ENCODE measurements at regions not wholly inside any gene's neighbourhood (a gene's known extent, or its start where the extent isn't known, plus 50 kb on each side); places are given as distances from the start of the nearest gene placed in this dataset.

DNA sequence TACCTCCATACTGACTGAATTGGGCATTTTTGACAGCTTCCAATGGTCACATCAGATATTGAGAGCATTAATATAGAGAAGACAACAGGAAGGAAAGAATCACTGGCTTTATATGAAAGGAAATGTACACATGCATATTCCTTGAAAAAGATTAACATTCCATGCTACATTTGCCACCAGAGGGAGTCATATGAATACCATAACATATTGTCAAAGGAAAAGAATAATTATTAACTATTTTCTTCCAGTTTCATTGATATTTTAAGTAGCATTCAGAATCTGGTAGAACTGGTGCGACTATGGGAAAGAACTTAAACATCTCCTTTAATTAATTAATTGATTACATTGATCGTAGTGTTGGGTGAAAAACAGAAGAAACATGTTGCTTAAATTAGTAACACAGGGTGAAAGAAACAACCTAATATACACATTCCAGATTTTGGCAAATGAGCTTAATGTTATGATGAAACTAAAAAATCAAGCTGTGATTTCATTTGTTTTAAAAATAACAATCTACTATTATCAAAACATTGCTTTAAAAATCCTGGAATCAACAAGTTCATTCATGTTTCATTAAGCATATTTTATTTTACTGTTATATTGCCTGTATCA, 71.5 kb downstream of the GPR85 start:
- no peaks in the 10 kb centered on the region for H4K20me1 ChIP-seq (ENCODE audit: control insufficient read depth, insufficient read depth, insufficient read length)
- H3K4me1 ChIP-seq (ENCODE audit: insufficient read depth, low read length) = no peaks in the 10 kb centered on the region
- TF ChIP-seq, protein P1, sequence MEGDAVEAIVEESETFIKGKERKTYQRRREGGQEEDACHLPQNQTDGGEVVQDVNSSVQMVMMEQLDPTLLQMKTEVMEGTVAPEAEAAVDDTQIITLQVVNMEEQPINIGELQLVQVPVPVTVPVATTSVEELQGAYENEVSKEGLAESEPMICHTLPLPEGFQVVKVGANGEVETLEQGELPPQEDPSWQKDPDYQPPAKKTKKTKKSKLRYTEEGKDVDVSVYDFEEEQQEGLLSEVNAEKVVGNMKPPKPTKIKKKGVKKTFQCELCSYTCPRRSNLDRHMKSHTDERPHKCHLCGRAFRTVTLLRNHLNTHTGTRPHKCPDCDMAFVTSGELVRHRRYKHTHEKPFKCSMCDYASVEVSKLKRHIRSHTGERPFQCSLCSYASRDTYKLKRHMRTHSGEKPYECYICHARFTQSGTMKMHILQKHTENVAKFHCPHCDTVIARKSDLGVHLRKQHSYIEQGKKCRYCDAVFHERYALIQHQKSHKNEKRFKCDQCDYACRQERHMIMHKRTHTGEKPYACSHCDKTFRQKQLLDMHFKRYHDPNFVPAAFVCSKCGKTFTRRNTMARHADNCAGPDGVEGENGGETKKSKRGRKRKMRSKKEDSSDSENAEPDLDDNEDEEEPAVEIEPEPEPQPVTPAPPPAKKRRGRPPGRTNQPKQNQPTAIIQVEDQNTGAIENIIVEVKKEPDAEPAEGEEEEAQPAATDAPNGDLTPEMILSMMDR (conservative IDR thresholded peaks at IDR 0.05) = peak; percentile 35; the same call in 1 of the 3 replicates
- Mint-ChIP-seq H3K9me3 (peaks cover 4 to 9% of the 10 kb centered on the region in 2 experiments), H3K4me1 (no peaks in the 10 kb centered on the region), H3K27ac (no peak overlapping the region), H3K4me3 (no peak overlapping the region), H3K27me3 (ENCODE audit: low read depth) (peaks cover 2% of the 10 kb centered on the region; the same call in 1 of the 2 replicates), H3K36me3 (ENCODE audit: insufficient read depth in 1 of 3, low read depth in 3 of 3) (peaks cover 0 to 4% (median 2%) of the 10 kb centered on the region in 3 experiments; a peak in 2 of 7 replicates)
- no peak overlapping the region for H3K4me2 ChIP-seq (ENCODE audit: insufficient read depth, insufficient read length, low read length)
- no peaks in the 10 kb centered on the region for H3K23me2 ChIP-seq (ENCODE audit: insufficient read length, low read depth, low read length, poor library complexity, severe bottlenecking)
- H2BK15ac ChIP-seq (ENCODE audit: low read depth, low read length) = no peak overlapping the region
- H3K9ac ChIP-seq (ENCODE audit: extremely low read depth, insufficient read length, low read length) = no peak overlapping the region
- H2AK5ac ChIP-seq (ENCODE audit: insufficient read length, low read length) = no peak overlapping the region
- no peaks in the 10 kb centered on the region for H3K27me3 ChIP-seq (ENCODE audit: insufficient read depth, low read length)
- no peak overlapping the region for H2BK20ac ChIP-seq (ENCODE audit: low read depth, low read length, poor library complexity, severe bottlenecking)
- DNase-seq = no peak
- no peak overlapping the region for H3K14ac ChIP-seq (ENCODE audit: insufficient read depth, low read length)
- no peaks in the 10 kb centered on the region for H3K79me1 ChIP-seq (ENCODE audit: insufficient read depth, low read depth, low read length, poor library complexity, severe bottlenecking)
- no peak overlapping the region for H2BK5ac ChIP-seq (ENCODE audit: insufficient read length, low read length)
- H2BK12ac ChIP-seq (ENCODE audit: insufficient read length, low read depth, low read length) = no peak overlapping the region
- no CpG with 5 or more reads among the region's 2 CpGs for WGBS (ENCODE audit: extremely low coverage, insufficient read length, low lambda C conversion rate)
- H2BK120ac ChIP-seq (ENCODE audit: low read depth, low read length, poor library complexity, severe bottlenecking) = no peak overlapping the region
- no peak overlapping the region for H3K23ac ChIP-seq (ENCODE audit: insufficient read length, low read depth, low read length)
- no peak overlapping the region for H4K91ac ChIP-seq (ENCODE audit: insufficient read length, low read depth, low read length)
- no peak overlapping the region for H4K5ac ChIP-seq (ENCODE audit: insufficient read length, low read depth, low read length)
- H3K18ac ChIP-seq (ENCODE audit: insufficient read length, low read depth, low read length) = no peak overlapping the region
- H3K9me3 ChIP-seq (ENCODE audit: control insufficient read depth, low read depth, low read length) = no peaks in the 10 kb centered on the region
- H3T11ph ChIP-seq (ENCODE audit: low read length) = no peak overlapping the region
- no peak overlapping the region for H3K27ac ChIP-seq (ENCODE audit: insufficient read length, low read depth, low read length)
- H3K56ac ChIP-seq (ENCODE audit: insufficient read length, low read depth, low read length) = no peak overlapping the region
- H2AFZ ChIP-seq (ENCODE audit: low read length) = no peak overlapping the region
- no peaks in the 10 kb centered on the region for H3K79me2 ChIP-seq (ENCODE audit: insufficient read depth, low read length)
- no peak overlapping the region for H4K8ac ChIP-seq (replicated peaks; ENCODE audit: insufficient read length, low read depth, low read length)
- H3K4ac ChIP-seq (ENCODE audit: low read depth, low read length) = no peak overlapping the region
